GM19455 (cell line): ENCODE measurements at regions not wholly inside any gene's neighbourhood (a gene's known extent, or its start where the extent isn't known, plus 50 kb on each side); places are given as distances from the start of the nearest gene placed in this dataset.
"Not testable (repeated sequence)": the region's sequence is repeated elsewhere in the genome, so short reads cannot be mapped to it uniquely, and the experiment has no call there.

ENCODE experiments used
- ATAC-seq: cut with Tn5 transposase; IDR thresholded peaks from one replicate; pipeline ENCODE4 v1.9.1; 2021; ENCODE audit not compliant: unreplicated experiment

GRCh38 chr4:112940336-112940735 is 109.1 kb upstream of the ANK2 start:
- no peak for ATAC-seq

GRCh38 chr4:112942077-112942476 is 107.4 kb upstream of the ANK2 start:
- ATAC-seq = no peak

GRCh38 chr4:112942997-112943396 is 106.5 kb upstream of the ANK2 start:
- ATAC-seq = no peak

DNA sequence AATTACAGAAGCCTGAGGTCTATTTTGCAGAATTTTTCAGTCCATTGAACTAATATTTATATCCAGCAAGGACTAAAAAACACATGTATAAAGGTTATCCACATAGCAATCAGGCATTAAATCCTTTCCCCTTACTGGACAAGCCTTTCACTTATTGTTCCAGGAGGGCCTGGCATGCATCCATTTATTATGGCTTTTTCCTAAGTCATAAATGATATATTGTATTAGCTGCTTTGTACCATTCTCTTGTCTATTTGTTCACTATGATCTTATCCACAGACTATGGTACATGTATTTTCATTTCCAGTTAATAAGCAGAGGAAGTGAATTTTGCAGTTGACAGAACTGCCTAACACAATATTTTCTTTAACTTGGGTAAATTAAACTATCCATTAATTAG is 105.4 kb upstream of the ANK2 start:
- no peak for ATAC-seq

- no peak for ATAC-seq
Measured at GRCh38 chr4:112946127-112946526, 103.3 kb upstream of the ANK2 start.

DNA sequence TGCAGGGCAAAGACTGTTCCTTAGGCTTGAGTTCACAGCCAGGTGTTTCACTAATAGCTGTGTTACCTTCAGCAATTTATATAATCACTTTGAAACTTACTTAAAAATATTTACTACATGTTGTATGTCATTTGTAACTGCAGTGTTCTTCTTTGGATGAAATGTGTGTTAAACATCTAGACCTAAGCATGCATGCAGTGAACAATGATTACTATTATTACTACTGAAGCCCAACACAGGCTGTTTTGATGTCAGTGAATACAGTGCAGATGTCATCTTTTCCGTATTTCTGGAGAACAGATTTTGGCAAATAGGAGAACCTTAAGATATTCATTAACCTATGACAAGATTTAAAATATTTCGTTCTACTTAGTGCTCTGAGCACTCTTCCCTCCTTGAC is 101.8 kb upstream of the ANK2 start:
- ATAC-seq = no peak

DNA sequence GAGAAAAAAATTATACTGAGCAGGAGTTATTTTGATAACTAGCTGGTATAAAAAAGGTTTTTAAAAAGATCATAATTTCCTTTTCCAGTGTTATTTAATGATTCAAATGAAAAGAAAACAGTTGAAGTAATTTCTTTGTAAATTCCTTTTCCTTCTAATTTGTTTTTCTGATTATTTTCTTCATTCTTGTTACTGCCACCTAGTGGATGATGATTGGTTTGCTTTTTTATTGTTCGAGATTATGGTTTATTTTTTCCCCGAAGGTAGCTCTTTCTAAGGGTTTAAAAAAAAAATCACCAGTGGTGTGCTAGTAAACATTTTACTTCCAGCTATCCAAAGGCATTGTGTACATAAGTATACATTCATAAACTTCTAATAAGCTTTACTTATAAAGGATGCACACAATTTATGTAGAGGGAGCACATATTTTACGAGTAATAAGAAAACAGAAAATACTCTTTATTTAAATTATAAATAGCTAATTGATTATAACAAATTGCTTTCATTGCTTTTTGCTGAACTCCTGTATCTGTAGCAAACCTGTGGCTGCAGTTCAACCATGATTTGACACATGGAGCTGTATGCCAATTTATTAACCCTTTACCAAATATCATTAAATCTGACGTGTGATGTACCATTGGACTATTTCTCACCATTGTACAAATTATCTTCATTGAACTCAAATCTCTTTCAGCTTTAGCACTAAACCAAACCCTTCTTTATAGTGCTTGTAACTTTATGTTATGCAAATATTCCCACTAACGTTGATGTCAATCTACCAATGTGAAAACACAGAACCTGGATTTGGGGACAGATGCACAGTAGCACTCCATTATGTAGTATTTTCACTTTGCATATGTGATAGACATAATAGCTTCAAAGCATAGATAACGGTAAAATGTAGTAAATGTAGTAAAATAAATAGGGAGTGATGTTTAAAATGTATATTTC is 97.8 kb upstream of the ANK2 start:
- ATAC-seq = no peak

DNA sequence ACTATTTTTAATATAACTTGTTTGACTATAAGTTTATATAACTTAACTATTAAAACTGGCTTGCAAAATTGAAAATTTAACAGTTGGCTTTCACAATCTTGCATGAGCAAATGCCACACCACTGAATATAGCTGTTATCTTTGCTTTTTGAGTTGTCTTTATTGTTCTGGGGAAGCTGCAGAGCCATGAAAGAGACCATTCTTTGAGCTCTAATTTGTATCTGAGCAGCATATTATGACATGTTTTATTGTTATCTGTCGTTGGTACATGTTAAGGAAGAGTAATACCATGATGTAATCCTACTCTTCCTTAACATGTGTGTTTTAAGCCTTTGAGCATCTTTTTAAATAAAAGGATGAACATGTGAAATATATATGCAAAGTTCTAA is 97.1 kb upstream of the ANK2 start:
- no peak for ATAC-seq

GRCh38 chr4:112953262-112953661 is 96.2 kb upstream of the ANK2 start:
- ATAC-seq = no peak

DNA sequence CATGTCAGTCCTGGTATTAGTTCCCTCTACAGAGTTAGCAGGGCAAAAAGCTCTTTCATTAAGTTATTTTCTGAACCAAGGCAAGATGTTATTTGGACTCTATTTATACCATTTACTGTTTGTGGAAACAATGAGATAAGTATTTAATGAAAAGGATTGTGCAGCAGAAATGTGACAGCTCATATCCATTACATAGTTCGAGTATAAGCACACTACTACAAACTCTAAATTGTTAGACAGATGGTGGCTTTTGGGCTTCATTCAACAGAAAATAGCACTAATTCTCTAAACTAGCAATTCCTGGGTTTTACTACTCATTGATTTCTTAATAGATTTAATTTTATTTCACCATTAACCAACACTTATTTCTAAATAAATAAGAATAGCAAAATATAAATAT is 95.2 kb upstream of the ANK2 start:
- ATAC-seq = no peak

GRCh38 chr4:112956484-112956896 is 93.0 kb upstream of the ANK2 start:
- ATAC-seq = no peak

- ATAC-seq = not testable (repeated sequence)
Measured at GRCh38 chr4:112957764-112958163, 91.7 kb upstream of the ANK2 start.

- no peak for ATAC-seq
Measured at GRCh38 chr4:112966701-112967488, 82.6 kb upstream of the ANK2 start.

- ATAC-seq = no peak
Measured at GRCh38 chr4:112968451-112969159, 80.8 kb upstream of the ANK2 start.

- no peak for ATAC-seq
Measured at GRCh38 chr4:112970903-112971302, 78.5 kb upstream of the ANK2 start.

DNA sequence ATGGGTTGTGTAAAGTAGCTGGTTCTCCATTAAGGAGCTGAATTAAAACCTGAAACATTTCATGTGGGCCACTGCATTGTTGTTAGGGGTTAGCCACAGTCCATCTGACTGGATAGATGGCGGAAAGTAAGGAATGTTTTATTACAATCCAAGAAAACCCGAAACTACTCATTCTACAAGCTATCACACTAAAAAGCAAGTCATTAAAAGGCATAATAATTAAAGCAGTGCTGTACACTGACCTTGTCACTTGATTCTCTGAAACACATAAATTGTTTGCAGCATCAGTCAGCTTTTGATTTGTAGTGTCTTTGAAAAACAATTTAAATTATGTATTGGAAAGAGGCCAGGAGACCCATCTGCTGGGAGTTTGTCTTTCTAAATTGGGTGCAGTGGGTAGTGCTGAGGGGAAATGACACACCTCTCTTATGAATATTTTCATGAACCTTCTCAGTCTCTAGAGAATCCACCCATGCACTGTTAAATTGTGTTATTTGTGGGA is 75.7 kb upstream of the ANK2 start:
- ATAC-seq = no peak

GRCh38 chr4:112975567-112976355 is 73.7 kb upstream of the ANK2 start:
- no peak for ATAC-seq

DNA sequence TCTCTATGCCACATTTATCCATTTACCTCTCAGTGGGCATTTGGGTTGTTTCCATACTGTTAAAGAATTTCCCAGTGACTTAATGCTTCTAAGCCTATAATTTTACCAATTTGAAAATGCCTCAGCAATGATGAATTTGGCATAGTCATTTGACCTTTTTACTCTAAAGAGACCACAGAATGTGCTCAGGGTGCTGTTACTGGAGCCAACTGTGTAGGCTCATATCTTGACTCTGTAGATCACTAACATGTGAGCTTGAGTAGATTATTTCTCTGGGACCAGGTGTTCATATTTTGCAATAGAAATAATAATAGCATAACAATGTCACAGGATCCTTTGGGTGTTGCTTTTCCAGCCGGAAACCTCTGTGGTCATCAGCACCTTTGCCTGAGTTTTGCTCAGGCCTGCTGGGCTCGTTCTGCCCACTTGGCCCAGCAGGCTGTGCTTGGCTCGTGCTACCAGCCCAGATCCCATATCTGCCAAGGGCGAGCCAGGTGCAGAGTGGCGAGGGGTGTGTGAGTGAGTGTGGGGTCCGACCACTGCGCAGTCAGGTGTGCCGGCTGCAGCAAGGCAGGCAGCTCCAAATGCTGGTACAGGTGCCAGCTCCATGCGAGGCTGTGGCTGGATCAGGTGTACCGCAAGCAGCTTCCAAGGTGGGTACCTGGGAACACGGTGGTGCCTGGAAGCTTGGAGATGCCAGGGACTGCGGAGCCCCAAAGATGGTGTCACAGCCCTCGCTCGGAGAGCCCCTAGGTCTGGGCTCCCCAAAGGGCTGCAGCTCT is 70.6 kb upstream of the ANK2 start:
- ATAC-seq = no peak

- no peak for ATAC-seq
Measured at GRCh38 chr4:112979881-112980421, 69.5 kb upstream of the ANK2 start.
